GM19452 (cell line): ENCODE measurements at regions not wholly inside any gene's neighbourhood (a gene's known extent, or its start where the extent isn't known, plus 50 kb on each side); places are given as distances from the start of the nearest gene placed in this dataset.

Experiments
- ATAC-seq: cut with Tn5 transposase; IDR thresholded peaks from one replicate; pipeline ENCODE4 v1.9.1; 2021; ENCODE audit not compliant: unreplicated experiment

GRCh38 chr11:128302425-128303186 lies 284.8 kb downstream of the ETS1 start:
- ATAC-seq: peak; percentile 86

GRCh38 chr11:128301756-128302155 lies 285.6 kb downstream of the ETS1 start:
- no peak for ATAC-seq

- ATAC-seq: no peak
These were observed 286.6 kb downstream of the ETS1 start for GRCh38 chr11:128300785-128301184.

GRCh38 chr11:128299132-128299726 lies 288.1 kb downstream of the ETS1 start:
- ATAC-seq: peak; percentile 36

- no peak for ATAC-seq
These were observed 289.1 kb downstream of the ETS1 start for GRCh38 chr11:128298271-128298670.

GRCh38 chr11:128297805-128298204 lies 289.6 kb downstream of the ETS1 start:
- no peak for ATAC-seq

GRCh38 chr11:128297091-128297651 lies 290.2 kb downstream of the ETS1 start:
- ATAC-seq: no peak

- no peak for ATAC-seq
These were observed 292.7 kb downstream of the ETS1 start for GRCh38 chr11:128294671-128295050.

- no peak for ATAC-seq
These were observed 293.2 kb downstream of the ETS1 start for GRCh38 chr11:128294001-128294670.

- no peak for ATAC-seq
These were observed 295.5 kb downstream of the ETS1 start for GRCh38 chr11:128291835-128292234.

GRCh38 chr11:128291007-128291406 lies 296.4 kb downstream of the ETS1 start:
- no peak for ATAC-seq

- peak; percentile 77 for ATAC-seq
These were observed 297.1 kb downstream of the ETS1 start for GRCh38 chr11:128290106-128290840.

GRCh38 chr11:128289048-128289447 lies 298.3 kb downstream of the ETS1 start:
- no peak for ATAC-seq

- ATAC-seq: no peak
These were observed 299.0 kb downstream of the ETS1 start for GRCh38 chr11:128288368-128288767.

GRCh38 chr11:128285321-128285720 lies 302.0 kb downstream of the ETS1 start:
- no peak for ATAC-seq

GRCh38 chr11:128284634-128285033 lies 302.7 kb downstream of the ETS1 start:
- no peak for ATAC-seq

- ATAC-seq: no peak
These were observed 303.9 kb downstream of the ETS1 start for GRCh38 chr11:128283451-128283850.

GRCh38 chr11:128282053-128282452 lies 305.3 kb downstream of the ETS1 start:
- ATAC-seq: no peak

GRCh38 chr11:128279866-128280265 lies 307.5 kb downstream of the ETS1 start:
- no peak for ATAC-seq

- no peak for ATAC-seq
These were observed 313.6 kb downstream of the ETS1 start for GRCh38 chr11:128273736-128274135.

GRCh38 chr11:128271401-128271800 lies 316.0 kb downstream of the ETS1 start:
- no peak for ATAC-seq
